ENCODE measurements at regions not wholly inside any gene's neighbourhood (a gene's known extent, or its start where the extent isn't known, plus 50 kb on each side); places are given as distances from the start of the nearest gene placed in this dataset.

GRCh38 chr17:73774852-73775251 lies 130.6 kb upstream of the SDK2 start:
- Histone ChIP-seq H3K4me2 (ENCODE audit: insufficient read depth, low read length) (no peak overlapping the region), H3K36me3 (ENCODE audit: control insufficient read depth, insufficient read depth, low read length) (no peaks in the 10 kb centered on the region), H3K27me3 (ENCODE audit: control insufficient read depth in 2 of 2, insufficient read depth in 2 of 2, low read length in 2 of 2) (peaks cover 0 to 16% of the 10 kb centered on the region in 2 experiments; a peak in 3 of 5 replicates), H3K9me3 (replicated peaks; ENCODE audit: control insufficient read depth, insufficient read depth, low read depth, low read length) (no peaks in the 10 kb centered on the region), H3K4me1 (replicated peaks in 1 of 2; ENCODE audit: control insufficient read depth in 2 of 2, insufficient read depth in 2 of 2, low read length in 2 of 2) (peaks cover 0 to 5% of the 10 kb centered on the region in 2 experiments; a peak in 2 of 5 replicates), H4K20me1 (replicated peaks; ENCODE audit: control insufficient read depth, insufficient read depth, low read length) (no peaks in the 10 kb centered on the region), H3K27ac (ENCODE audit: extremely low read depth, low read depth, low read length) (no peak overlapping the region), H3K79me2 (ENCODE audit: control insufficient read depth, insufficient read depth, low read length) (no peaks in the 10 kb centered on the region), H2AFZ (ENCODE audit: low read depth, low read length) (no peak overlapping the region), H3K9ac (ENCODE audit: insufficient read depth in 1 of 2, low read depth in 2 of 2, low read length in 2 of 2) (no peak overlapping the region), H3K4me3 (no peak overlapping the region), H3K9me1 (ENCODE audit: control insufficient read depth, insufficient read depth, low read length) (no peaks in the 10 kb centered on the region)
- CTCF ChIA-PET (ENCODE audit: low intra/inter-chr PET ratio): no interaction called here
- DNase-seq (ENCODE audit: extremely low read depth in 1 of 4, low spot score in 3 of 4) (no peak), FAIRE-seq (no peak), ATAC-seq (no peak)
- POLR2A ChIA-PET: interaction anchor here (1.0 kb wide), 1 partner anchor 10 kb away, joined by 3 read pairs; no protein-coding TSS in a partner anchor
- under 1% methylated on average over 7 of the region's 7 CpGs for WGBS (ENCODE audit: insufficient coverage, low coverage, missing lambda C conversion rate)
- BruUV-seq (replicated peaks): no TSS peak
- intact Hi-C loops (cut with micrococcal nuclease): no loop called here
- in situ Hi-C loops (cut with MboI): no loop called here
- TF ChIP-seq CBX2 (IDR thresholded peaks at IDR 0.05; ENCODE audit: insufficient read depth, low read length, poor library complexity, severe bottlenecking) (no peak), NFXL1 (CRISPR knock-in tag; IDR thresholded peaks at IDR 0.05) (no peak), MITF (IDR thresholded peaks at IDR 0.05) (no peak), ZNF79 (CRISPR knock-in tag; IDR thresholded peaks at IDR 0.05; ENCODE audit: low read depth) (no peak), E2F3 (CRISPR knock-in tag; IDR thresholded peaks at IDR 0.05) (no peak), RFX5 (IDR thresholded peaks at IDR 0.05; ENCODE audit: low read depth, low read length) (no peak), ELF2 (CRISPR knock-in tag; IDR thresholded peaks at IDR 0.05) (no peak), FOXJ2 (tag; IDR thresholded peaks at IDR 0.05) (no peak), EHMT2 (IDR thresholded peaks at IDR 0.05) (no peak), ZNF778 (CRISPR knock-in tag; IDR thresholded peaks at IDR 0.05) (no peak), DNMT1 (IDR thresholded peaks at IDR 0.05) (no peak)
- TF ChIP-seq, protein P1, sequence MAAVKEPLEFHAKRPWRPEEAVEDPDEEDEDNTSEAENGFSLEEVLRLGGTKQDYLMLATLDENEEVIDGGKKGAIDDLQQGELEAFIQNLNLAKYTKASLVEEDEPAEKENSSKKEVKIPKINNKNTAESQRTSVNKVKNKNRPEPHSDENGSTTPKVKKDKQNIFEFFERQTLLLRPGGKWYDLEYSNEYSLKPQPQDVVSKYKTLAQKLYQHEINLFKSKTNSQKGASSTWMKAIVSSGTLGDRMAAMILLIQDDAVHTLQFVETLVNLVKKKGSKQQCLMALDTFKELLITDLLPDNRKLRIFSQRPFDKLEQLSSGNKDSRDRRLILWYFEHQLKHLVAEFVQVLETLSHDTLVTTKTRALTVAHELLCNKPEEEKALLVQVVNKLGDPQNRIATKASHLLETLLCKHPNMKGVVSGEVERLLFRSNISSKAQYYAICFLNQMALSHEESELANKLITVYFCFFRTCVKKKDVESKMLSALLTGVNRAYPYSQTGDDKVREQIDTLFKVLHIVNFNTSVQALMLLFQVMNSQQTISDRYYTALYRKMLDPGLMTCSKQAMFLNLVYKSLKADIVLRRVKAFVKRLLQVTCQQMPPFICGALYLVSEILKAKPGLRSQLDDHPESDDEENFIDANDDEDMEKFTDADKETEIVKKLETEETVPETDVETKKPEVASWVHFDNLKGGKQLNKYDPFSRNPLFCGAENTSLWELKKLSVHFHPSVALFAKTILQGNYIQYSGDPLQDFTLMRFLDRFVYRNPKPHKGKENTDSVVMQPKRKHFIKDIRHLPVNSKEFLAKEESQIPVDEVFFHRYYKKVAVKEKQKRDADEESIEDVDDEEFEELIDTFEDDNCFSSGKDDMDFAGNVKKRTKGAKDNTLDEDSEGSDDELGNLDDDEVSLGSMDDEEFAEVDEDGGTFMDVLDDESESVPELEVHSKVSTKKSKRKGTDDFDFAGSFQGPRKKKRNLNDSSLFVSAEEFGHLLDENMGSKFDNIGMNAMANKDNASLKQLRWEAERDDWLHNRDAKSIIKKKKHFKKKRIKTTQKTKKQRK (IDR thresholded peaks at IDR 0.05; ENCODE audit: borderline replicate concordance, low read depth, low read length): no peak
